GM21723 (cell line): ENCODE measurements at regions not wholly inside any gene's neighbourhood (a gene's known extent, or its start where the extent isn't known, plus 50 kb on each side); places are given as distances from the start of the nearest gene placed in this dataset.

Source experiments
- ATAC-seq: cut with Tn5 transposase; IDR thresholded peaks from one replicate; pipeline ENCODE4 v1.9.1; 2021; ENCODE audit warnings: mild to moderate bottlenecking, moderate library complexity; ENCODE audit not compliant: unreplicated experiment

DNA sequence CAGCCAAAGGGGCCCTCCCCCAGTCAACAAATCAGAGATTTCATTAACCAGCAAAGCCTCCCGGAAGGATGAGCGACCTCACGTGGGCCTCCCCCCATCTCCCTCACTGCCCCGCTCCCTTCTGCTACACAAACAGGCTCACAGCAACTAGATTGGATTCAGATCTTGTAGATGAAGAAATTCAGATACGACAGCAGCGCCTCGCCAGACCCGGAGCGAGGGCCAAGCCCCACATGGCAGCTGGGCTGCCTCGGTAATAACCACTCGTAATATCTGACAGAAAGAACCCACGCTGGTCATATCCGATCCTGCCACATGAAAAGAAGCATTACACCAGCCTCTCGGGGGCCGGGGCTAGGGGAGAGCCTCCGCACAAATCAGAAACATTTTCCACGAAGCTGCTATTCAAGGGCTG lies 581.3 kb downstream of the BCOR start:
- no peak for ATAC-seq

DNA sequence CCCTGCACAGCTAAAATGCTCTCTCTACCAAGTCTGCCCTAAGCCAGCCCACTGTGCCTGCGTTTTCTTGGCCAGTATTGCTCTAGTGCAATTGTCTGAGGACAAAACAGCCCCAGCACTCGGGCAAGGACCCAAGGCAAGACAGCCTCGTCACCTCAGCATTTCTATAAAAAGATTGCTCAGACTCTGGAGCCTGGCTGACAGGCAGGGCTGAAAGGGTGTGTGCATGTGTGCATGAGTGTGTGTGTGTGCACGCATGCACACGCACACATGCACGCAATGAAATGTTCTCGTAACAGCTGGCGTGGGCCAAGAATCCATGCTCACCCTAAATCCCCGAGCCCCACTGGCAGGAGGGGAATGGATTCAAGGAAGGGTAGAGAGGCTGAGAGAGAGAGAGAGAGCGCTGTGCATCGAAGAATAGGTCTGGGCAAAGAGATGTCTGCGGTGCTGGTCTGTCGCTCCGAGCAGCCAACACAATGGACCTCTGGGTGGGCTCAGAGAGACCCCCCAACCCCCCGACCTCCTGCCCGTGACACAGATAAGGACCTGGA lies 579.2 kb downstream of the BCOR start:
- ATAC-seq = no peak

DNA sequence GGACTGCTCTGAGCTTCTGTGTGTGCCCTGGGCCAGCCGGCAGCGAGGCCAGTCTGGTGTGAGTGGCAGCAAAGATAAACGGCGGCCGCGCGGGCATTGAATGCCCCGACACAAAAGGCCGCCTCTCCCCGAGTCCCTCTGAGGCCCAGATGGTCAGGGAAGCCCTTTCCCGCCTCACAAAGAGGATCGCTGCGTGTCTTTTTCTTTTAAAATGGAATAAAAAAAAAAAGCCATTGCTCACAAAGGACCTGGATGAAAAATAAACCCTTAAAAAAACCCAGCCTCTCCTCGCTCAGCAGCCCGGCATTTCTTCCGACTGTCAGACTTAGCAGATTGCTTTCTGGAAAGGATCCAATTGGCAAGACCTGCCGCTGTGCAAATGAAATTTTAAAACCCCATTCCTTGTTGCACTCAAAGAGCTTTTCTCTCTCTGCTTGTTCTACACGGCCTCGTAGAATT lies 578.7 kb downstream of the BCOR start:
- ATAC-seq = no peak

DNA sequence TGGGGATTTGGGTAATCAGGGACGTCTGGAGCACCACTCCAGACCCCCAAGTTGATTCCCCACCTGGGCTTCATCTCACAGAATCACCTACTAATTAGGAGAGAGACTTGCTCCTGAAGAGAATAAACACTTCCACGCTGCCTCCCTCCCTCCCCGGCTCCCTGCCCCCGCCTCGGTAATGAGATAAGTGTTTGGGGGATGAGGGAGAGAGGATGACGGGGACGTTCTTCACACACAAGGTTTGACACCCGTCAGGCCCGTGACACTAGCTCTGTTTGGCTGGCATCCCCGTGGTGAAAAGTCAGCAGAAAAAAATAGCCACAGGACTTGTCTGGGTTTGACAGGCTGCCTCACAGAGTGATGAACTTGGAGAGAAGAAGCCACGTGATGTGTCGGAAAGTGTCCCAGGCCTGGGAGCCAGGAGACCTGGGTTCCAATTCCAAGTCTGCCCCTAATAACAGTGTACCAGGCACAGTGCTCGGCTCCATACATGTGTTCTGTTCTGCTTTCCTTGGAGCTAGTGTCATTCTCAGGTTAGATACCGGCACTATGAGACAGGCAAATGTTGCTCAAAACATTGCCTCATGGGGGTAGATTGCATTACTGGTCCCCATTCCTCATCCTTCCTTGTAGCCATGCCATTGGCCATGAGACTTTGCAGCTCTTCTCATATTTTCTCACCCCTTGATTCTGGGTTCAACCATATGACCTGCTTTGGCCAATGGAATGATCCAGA lies 578.0 kb downstream of the BCOR start:
- no peak for ATAC-seq

DNA sequence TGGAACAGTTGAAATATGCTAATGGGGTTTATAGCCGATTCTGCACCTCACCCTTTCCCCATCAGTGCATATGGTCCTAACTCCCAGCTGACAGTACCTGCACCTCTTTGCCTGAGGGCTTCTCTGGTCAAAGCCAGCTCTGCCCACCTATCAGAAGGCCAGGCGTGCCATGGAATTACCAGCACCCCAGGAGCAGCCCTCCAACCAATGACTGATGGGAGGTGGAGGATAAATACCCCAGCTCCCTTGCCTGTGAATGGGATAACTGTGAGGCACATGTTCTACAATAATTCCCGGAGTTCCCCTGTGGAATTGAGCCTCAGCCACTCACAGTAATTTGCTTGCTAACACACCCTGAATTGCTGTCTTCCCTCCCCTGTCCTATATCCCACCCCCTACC lies 572.0 kb downstream of the BCOR start:
- ATAC-seq = no peak

DNA sequence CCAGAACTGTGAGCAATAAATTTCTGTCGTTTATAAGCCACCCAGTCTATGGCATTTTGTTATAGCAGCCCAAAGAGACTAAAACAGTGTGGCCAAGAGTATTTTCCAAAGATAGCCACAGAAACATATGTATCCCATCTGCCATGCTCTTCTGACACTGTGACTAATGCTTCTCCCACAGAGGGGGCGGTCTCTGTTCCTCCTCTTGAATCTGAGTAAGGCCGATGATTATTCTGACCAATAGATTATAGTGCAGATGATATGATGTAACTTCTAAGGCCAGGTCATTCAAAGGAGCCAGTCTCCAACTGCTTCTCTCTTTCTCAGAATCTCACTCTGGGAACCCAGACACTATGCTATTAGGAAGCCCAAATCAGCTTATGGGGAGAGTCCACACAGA lies 570.7 kb downstream of the BCOR start:
- ATAC-seq = no peak

DNA sequence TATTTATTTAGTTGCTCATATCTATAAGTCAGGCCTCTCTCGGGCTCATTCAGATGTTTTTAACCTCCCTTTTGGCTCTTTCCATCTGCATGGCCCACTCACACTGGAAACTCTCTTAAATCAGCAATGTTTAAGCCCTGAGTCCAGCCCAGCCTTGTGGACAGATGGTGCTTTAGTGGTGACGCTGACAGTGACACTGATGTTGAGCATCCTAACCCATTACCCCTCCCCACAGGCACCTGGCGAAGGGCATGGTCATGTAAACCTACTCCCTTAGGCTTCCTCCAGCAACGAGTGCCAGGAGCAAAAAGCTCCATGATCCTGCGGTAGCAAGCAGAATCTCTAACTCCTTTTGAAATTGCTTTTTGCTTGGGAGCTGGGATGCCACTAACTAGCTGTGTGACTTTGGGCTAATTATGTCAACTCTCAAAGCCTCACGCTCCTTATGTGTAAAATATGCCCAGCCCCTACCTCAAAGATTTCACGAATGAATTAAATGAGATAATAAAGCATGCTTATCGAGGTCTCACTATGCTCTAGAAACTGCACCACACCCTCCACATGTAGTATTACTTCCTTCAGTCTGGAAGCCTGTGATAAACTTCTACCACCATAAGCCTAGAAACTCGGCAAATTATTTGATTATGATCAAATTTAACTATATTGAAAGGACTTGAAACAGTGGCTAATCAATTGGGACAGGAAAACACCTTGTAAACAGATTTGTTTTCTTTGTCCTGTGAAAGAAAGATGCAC lies 569.4 kb downstream of the BCOR start:
- no peak for ATAC-seq

DNA sequence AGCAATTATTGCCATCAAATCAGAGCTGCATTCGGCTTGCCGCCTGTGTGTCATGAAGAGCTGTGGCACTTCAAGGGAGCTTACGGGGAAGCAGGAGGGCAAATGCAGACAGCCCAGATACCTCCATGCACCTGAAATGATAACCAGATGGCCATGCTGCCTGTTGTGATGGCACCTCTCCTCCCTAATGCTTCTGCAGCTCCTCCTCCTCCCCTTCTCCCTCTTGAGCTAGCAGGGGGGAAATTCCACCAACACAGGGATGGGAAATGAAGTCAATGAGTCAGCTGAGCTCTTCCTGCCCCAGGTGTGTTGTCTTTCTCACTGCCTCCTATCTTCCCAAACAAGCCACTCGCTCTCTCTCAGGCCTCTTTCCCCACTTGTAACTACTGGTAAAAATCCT lies 565.0 kb downstream of the BCOR start:
- no peak for ATAC-seq

DNA sequence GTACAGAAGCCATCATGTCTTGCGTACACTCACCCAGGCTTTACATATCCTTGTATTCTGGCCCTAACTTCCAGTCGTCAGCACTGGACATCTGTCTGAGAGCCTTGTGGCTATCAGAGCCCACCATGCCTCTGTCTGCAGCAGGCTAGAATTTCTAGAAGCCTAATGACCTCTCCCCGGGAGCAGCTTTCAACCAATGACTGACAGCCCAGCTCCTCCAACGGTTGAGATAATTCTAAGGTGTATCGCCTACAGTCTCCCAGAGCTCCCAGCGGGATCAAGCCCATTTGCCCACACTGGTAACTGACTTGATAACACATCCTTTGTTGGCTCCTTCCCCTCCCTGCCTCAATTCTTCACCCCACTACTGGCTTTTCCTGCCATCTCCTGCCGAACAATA lies 562.8 kb downstream of the BCOR start:
- ATAC-seq = no peak

DNA sequence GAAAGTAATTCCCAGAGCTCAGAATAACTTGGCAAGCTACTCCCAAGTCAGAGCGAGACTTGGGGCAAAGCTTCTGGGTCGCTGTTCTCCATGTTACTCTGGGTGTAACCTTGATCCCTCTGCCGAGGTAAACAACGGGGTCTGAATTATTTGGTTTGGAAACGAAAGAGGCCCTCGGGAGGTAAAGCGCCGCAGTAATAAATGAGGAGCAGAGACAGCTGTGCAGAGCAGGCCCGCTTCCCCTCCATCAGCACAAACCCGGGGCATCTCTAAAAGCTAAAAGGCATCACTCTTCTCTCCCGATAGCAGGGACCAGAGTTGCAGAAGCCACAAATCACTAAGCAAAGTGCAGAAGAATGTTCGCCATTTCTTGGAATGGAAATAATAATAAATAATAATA lies 561.5 kb downstream of the BCOR start:
- no peak for ATAC-seq

DNA sequence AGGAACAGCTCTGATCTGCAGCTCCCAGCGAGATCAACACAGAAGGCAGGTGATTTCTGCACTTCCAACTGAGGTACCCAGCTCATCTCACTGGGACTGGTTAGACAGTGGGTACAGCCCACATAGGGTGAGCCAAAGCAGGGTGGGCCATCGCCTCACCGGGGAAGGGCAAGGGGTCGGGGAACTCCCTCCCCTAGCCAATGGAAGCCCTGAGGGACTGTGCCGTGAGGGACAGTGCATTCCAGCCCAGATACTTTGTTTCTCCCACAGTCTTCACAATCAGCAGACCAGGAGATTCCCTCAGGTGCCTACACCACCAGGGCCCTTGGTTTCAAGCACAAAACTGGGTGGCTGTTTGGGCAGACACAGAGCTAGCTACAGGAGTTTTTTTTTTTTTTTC lies 555.9 kb downstream of the BCOR start:
- ATAC-seq = no peak

DNA sequence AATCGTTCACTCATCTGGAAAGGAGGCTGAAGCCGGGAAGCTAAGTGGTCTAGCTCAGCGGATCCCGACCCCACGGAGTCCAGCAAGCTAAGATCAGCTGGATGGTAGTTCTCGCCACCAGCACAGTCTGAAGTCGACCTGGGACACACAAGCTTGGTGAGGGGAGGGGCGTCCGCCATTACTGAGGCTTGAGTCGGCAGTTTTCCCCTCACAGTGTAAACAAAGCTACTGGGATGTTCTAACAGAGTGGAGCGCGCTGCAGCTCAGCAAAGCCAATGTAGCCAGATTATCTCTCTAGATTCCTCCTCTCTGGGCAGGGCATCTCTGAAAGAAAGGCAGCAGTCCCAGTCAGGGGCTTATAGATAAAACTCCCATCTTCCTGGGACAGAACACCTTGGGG lies 555.4 kb downstream of the BCOR start:
- ATAC-seq = no peak

DNA sequence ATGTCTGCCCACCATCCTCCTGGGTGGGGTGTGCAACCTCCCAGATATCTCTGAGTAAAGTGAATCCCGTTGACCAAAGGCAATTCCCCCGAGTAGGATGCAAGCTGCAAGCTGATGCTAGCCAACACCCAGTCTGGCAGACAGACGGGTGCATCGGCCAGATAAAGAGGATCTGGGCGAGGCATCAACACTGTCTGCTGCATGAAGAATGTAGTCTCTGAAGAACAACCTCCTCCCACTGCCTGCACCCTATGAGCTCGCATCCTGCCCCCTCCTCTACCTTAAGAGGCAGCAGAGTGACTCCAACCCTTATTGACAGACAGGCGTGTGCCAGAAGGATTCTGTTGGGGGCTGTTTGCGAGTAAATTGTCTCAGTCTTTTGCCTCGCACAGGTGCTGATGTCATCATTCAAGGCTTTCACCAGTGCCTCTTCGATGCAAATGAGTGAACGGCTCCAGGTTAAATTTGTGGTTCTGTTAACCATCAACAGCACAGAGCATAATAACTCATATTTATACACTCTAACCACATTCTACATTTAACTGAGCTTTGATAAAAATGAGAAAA lies 546.9 kb downstream of the BCOR start:
- no peak for ATAC-seq

DNA sequence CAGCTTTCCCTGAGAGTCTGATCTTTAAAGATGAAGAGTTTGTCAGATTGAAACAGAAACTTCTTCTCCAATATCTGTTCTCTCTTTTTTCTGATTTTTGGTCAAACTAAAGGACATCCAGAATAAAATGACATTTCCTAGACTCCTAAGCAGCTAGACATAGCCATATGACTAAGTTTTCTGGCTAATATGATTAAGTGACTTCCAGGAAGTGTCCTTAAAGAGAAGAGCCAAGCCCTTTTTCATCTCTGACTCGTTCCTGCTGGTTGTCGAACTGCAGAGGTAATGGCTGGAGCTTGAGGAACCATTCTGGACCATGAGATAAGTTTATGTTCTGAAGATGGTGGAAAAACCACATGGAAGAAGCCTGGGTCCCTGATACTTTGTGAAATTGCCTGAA lies 546.0 kb downstream of the BCOR start:
- no peak for ATAC-seq

DNA sequence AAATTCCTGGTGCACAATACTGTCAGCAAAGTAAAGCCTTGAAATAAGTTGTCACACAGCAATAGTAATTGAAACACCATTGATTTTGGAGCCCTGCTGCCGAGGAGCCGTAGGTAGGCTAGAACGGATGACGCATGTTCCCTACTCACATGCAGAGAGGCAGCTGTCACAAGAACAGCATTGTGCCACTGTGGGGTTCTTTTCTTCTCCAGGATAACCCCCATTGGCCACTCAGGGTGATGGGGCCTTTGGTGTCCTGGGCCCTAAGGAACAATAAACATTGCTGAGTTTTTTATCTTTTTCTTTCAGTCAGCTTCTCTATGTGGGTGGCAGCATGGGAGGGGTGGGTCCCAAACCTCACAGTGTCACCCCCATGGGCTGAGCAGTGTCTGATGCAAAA lies 542.3 kb downstream of the BCOR start:
- ATAC-seq = no peak

DNA sequence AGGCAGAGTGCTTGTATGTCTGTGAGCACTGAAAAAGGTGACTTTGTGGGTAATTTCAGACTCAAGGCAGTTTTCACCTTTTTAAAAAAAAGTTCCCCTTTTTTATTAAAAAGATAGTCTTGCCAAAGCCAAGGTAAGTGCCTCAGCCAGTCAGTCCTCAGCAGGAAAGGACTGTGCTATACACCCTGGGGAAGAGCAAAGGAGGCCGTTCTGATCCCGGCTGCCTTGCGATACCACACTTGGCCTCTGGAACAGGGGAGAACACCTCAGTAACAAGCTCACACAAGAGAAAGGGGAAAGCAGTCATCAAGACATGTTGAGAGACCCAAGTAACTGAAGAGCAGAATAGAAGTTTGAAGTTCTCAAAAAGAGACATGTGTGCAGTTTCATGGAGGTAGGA lies 541.7 kb downstream of the BCOR start:
- no peak for ATAC-seq

DNA sequence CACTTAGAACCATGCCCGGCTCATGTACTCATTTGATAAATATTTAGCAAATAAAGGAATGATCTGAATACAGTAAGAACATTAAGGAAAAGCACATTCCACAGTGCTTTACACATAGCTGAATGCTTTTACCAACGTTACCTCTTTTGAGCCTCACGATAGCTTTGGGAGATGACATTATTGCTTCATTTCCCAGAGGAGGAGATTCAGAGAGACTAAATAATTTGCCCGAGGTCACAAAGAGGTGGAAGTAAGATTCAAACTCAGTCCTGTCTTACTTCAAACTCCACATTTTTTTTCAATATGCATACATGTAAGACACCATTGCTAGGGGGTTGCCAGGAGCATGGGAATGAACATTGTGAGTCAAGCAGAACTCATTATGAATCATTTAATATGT lies 538.5 kb downstream of the BCOR start:
- ATAC-seq = no peak

DNA sequence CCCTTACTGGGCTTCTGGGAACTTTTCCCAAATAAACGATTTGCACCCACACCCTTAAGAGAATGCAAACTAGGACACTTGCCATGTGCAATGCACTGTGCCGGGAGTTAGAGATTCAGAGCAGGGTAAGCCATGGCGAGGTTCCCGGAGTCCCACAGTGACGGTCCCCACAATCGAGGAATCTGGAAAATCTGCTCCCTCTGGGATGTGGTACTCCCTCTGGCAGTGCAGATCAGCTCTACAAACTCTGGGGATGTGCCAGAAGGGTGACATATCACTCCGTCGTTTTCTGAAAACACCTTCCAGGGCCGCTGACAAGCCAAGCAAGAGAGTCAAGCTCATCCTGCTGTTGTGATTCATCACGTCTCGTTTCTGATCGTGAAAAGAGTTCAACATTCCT lies 537.5 kb downstream of the BCOR start:
- ATAC-seq = no peak

DNA sequence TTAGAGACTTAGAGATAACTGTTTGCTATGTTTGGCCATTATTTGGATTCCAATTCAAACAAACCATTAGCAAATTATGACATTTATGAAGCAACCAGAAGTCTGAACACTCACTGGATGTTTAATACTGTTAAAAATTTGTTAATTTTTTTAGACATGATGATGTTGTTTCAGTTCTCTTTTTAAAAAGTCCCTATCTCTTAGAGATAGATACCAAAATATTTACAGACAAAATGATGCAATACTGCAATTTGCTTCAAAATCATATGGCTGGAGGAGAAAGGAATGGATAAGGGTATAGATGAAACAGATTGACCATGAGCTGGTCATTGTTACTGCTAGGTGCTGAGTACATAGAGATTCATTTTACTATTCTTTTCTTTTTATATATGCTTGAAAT lies 534.6 kb downstream of the BCOR start:
- ATAC-seq = no peak

DNA sequence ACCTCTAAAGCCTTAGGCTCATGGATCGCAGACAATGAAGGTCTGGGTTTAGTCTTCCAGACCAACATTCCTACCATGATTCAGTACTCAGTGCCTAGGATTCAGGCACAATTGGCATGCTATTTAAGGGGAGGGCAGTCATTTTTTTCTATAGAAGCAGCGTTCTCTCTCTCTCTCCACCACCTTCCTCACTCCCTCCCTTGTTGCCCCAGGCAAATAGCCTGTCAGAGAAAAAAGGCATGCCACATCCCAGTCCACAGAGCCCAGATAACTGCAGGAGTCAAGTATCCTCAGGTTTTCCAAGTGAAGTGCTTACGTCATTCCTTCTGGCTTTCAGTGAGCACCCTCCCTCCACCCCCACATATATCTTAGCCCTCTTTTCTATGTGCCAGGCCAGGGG lies 533.0 kb downstream of the BCOR start:
- ATAC-seq = no peak

DNA sequence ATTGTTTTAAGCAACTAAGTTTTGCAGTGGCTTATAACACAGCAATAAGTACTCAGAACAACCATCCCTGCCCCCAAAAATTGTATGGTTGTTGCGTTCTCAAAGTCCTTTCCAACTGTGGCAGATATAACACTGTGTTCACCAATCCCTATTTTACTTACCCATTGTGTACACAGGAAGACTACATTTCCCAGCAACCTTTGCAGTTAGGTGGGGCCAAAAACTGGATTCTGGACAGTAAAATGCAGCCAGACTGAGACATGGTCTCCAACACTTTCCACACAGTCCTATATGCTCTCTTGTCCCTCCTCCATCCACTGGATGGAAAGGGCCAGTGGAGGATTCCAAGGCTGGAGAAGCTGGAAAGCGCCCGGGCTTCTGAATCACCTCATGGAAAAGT lies 523.6 kb downstream of the BCOR start:
- ATAC-seq = no peak
